ENCODE measurements at regions not wholly inside any gene's neighbourhood (a gene's known extent, or its start where the extent isn't known, plus 50 kb on each side); places are given as distances from the start of the nearest gene placed in this dataset.

DNA sequence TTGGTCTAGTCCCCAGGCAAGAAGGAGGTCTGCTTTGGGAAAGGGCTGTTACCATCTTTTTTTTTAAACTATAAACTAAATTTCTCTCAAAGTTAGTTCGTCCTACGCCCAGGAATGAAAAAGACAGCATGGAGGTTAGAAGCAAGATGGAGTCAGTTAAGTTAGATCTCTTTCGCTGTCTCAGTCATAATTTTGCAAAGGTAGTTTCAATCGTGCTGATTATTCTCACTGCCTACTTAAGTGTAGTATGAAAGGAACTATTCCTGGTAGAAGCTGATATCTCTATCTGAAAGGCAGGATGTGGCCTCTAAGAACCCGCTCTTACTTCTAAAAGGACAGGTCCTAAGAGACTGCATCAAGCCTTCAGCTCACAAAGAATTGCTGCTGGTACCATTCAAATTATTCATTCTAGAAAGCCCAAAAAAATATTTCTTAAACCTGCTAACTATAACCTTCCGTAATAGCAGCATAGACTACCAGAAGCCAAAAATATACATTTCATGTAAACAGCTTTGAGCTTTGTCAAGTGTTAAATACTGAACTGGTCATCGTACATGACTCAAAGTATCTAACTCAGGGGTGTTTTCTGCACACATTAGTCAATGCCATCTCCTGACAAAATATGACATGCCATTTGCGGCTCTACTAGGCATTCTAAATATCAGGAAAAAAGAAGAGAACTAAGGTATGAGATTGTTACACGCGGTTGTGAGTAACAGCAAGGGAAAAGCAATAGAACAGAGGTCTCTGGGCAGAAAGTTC, 96.0 kb upstream of the CCDC80 start:
- H3K27me3 ChIP-seq (replicated peaks; ENCODE audit: insufficient read depth, low read length) = no peaks in the 10 kb centered on the region
- no peak overlapping the region for H3K27ac ChIP-seq (ENCODE audit: low read length)
- H3K9me2 ChIP-seq (replicated peaks; ENCODE audit: insufficient read depth, low read length) = no peaks in the 10 kb centered on the region
- no peak for DNase-seq
- H4K20me1 ChIP-seq (ENCODE audit: insufficient read depth, low read length) = no peaks in the 10 kb centered on the region
- no peak overlapping the region for H3K9ac ChIP-seq (ENCODE audit: low read length)
- H2AFZ ChIP-seq (ENCODE audit: low read length) = no peak overlapping the region
- no peak overlapping the region for H3K4me2 ChIP-seq (ENCODE audit: low read depth, low read length)
- TF ChIP-seq EZH2 (optimal IDR thresholded peaks at IDR 0.05; ENCODE audit: low read depth, low read length) (no peak), EZH2phosphoT487 (IDR thresholded peaks at IDR 0.05; ENCODE audit: low read length) (no peak)
- no peaks in the 10 kb centered on the region for H3K9me3 ChIP-seq (replicated peaks; ENCODE audit: insufficient read depth, low read length)
- no peaks in the 10 kb centered on the region for H3K79me2 ChIP-seq (ENCODE audit: low read length)
- peaks cover 7% of the 10 kb centered on the region for H3K4me1 ChIP-seq (ENCODE audit: low read length)
- H3K4me3 ChIP-seq (ENCODE audit: low read length) = no peak overlapping the region
- H3F3A ChIP-seq (ENCODE audit: insufficient read depth, low read length) = no peaks in the 10 kb centered on the region
- no peaks in the 10 kb centered on the region for H3K36me3 ChIP-seq (replicated peaks; ENCODE audit: insufficient read depth, low read length)

- Histone ChIP-seq H3K79me2 (ENCODE audit: low read length) (no peaks in the 10 kb centered on the region), H3K36me3 (replicated peaks; ENCODE audit: insufficient read depth, low read length) (no peaks in the 10 kb centered on the region), H3F3A (ENCODE audit: insufficient read depth, low read length) (no peaks in the 10 kb centered on the region), H3K9ac (ENCODE audit: low read length) (no peak overlapping the region), H3K27me3 (replicated peaks; ENCODE audit: insufficient read depth, low read length) (no peaks in the 10 kb centered on the region), H3K27ac (ENCODE audit: low read length) (no peak overlapping the region), H2AFZ (ENCODE audit: low read length) (no peak overlapping the region), H3K9me3 (replicated peaks; ENCODE audit: insufficient read depth, low read length) (no peaks in the 10 kb centered on the region), H3K4me3 (ENCODE audit: low read length) (no peak overlapping the region), H3K4me1 (ENCODE audit: low read length) (peaks cover 7% of the 10 kb centered on the region), H4K20me1 (ENCODE audit: insufficient read depth, low read length) (no peaks in the 10 kb centered on the region), H3K9me2 (replicated peaks; ENCODE audit: insufficient read depth, low read length) (no peaks in the 10 kb centered on the region), H3K4me2 (ENCODE audit: low read depth, low read length) (no peak overlapping the region)
- no peak for DNase-seq
- TF ChIP-seq, protein P1, sequence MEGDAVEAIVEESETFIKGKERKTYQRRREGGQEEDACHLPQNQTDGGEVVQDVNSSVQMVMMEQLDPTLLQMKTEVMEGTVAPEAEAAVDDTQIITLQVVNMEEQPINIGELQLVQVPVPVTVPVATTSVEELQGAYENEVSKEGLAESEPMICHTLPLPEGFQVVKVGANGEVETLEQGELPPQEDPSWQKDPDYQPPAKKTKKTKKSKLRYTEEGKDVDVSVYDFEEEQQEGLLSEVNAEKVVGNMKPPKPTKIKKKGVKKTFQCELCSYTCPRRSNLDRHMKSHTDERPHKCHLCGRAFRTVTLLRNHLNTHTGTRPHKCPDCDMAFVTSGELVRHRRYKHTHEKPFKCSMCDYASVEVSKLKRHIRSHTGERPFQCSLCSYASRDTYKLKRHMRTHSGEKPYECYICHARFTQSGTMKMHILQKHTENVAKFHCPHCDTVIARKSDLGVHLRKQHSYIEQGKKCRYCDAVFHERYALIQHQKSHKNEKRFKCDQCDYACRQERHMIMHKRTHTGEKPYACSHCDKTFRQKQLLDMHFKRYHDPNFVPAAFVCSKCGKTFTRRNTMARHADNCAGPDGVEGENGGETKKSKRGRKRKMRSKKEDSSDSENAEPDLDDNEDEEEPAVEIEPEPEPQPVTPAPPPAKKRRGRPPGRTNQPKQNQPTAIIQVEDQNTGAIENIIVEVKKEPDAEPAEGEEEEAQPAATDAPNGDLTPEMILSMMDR (IDR thresholded peaks at IDR 0.05; ENCODE audit: low read length) = no peak
- no peak for TF ChIP-seq EZH2phosphoT487 (IDR thresholded peaks at IDR 0.05; ENCODE audit: low read length)
- no peak for TF ChIP-seq EZH2 (optimal IDR thresholded peaks at IDR 0.05; ENCODE audit: low read depth, low read length)
Measured at GRCh38 chr3:112736386-112736785, 95.4 kb upstream of the CCDC80 start.

DNA sequence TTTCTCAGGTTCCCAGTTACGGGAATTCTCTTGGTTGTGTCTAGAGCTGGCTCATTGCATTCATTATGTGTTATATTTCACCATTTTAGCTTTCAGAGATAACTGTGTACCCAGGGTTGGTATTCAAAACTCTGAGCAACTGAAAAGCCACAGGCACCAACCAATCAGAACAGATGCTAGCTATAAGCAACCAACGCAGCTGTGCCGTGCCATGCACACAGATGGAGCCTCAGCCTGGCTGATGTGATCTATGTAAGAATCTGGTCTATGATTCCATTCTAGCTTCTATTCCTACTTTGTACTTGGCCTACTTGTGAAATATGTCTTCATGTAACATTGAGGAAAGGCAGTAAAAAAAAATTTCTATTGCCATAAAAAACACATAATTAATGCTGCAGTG, 95.0 kb upstream of the CCDC80 start:
- Histone ChIP-seq H3K4me2 (ENCODE audit: low read depth, low read length) (no peak overlapping the region), H3K4me3 (ENCODE audit: low read length) (no peak overlapping the region)

More for the DNA sequence above, 95.0 kb upstream of the CCDC80 start:
- H3K4me1 ChIP-seq (ENCODE audit: low read length) = peaks cover 7% of the 10 kb centered on the region
- no peaks in the 10 kb centered on the region for H3K9me3 ChIP-seq (replicated peaks; ENCODE audit: insufficient read depth, low read length)
- no peak for DNase-seq
- no peak overlapping the region for H2AFZ ChIP-seq (ENCODE audit: low read length)
- H4K20me1 ChIP-seq (ENCODE audit: insufficient read depth, low read length) = no peaks in the 10 kb centered on the region
- no peak overlapping the region for H3K27ac ChIP-seq (ENCODE audit: low read length)
- no peaks in the 10 kb centered on the region for H3K9me2 ChIP-seq (replicated peaks; ENCODE audit: insufficient read depth, low read length)
- no peaks in the 10 kb centered on the region for H3K79me2 ChIP-seq (ENCODE audit: low read length)
- no peak overlapping the region for H3K9ac ChIP-seq (ENCODE audit: low read length)
- H3F3A ChIP-seq (ENCODE audit: insufficient read depth, low read length) = no peaks in the 10 kb centered on the region
- H3K27me3 ChIP-seq (replicated peaks; ENCODE audit: insufficient read depth, low read length) = no peaks in the 10 kb centered on the region
- no peaks in the 10 kb centered on the region for H3K36me3 ChIP-seq (replicated peaks; ENCODE audit: insufficient read depth, low read length)
- no peak for TF ChIP-seq EZH2 (optimal IDR thresholded peaks at IDR 0.05; ENCODE audit: low read depth, low read length)
- TF ChIP-seq EZH2phosphoT487 (IDR thresholded peaks at IDR 0.05; ENCODE audit: low read length) = no peak
- TF ChIP-seq, protein P1 (IDR thresholded peaks at IDR 0.05; ENCODE audit: low read length) = no peak

Measured in MM.1S (cell line).